Esophagus muscularis mucosa (tissue), 4 donors: ENCODE measurements at regions not wholly inside any gene's neighbourhood (a gene's known extent, or its start where the extent isn't known, plus 50 kb on each side); places are given as distances from the start of the nearest gene placed in this dataset.

Experiments used
- DNase-seq: peaks from one replicate; pipeline ENCODE4 v3.0.0-alpha.2; 2017; ENCODE audit errors: extremely low spot score
- H3K27ac ChIP-seq, 4 donors: fragments of 200-600 bp; sonication (generic); replicated peaks in 1 of 4; 1 replicate in 3 of 4; 2 replicates in 1 of 4; pipeline ENCODE4 v1.5.1; 2016 to 2019; ENCODE audit warnings: mild to moderate bottlenecking in 1 of 4
- H3K27me3 ChIP-seq, 4 donors: fragments of 200-600 bp; sonication (generic); one replicate each; pipeline versions ENCODE4 v1.5.1 to v1.6.0; 2016 to 2019
- H3K36me3 ChIP-seq, 4 donors: fragments of 200-600 bp; sonication (generic); one replicate each; pipeline ENCODE4 v1.5.1; 2016 to 2019
- H3K4me1 ChIP-seq, 4 donors: fragments of 200-600 bp; sonication (generic); one replicate each; pipeline ENCODE4 v1.5.1; 2016 to 2019
- H3K4me3 ChIP-seq, 4 donors: fragments of 200-600 bp; sonication (generic); 1 replicate in 2 of 4; 2 replicates in 2 of 4; pipeline ENCODE4 v1.5.1; 2016 to 2019; ENCODE audit warnings: mild to moderate bottlenecking in 4 of 4, moderate library complexity in 1 of 4
- H3K9me3 ChIP-seq, 4 donors: fragments of 200-600 bp; sonication (generic); 1 replicate in 3 of 4; 2 replicates in 1 of 4; pipeline ENCODE4 v1.5.1; 2016 to 2019
- EP300 ChIP-seq: sonication (generic); formaldehyde crosslinking; IDR thresholded peaks from one replicate; pipeline ENCODE4 v1.6.1; 2017; ENCODE audit warnings: antibody characterized with exemption
- POLR2A ChIP-seq: fragments of 450-650 bp; IDR thresholded peaks from one replicate; pipeline ENCODE4 v1.6.1; 2017; ENCODE audit warnings: antibody characterized with exemption, moderate library complexity, mild to moderate bottlenecking, low read depth
- POLR2AphosphoS5 ChIP-seq, 2 donors: sonication (generic); formaldehyde crosslinking; IDR thresholded peaks; one replicate each; pipeline ENCODE4 v1.6.1; 2017; ENCODE audit warnings: antibody characterized with exemption in 2 of 2
- WGBS: methylation state at CpG from one replicate; pipeline ENCODE4 v1.1.5; 2018; 5-methylcytosine and 5-hydroxymethylcytosine counted together
- intact Hi-C: fragments of 100-400 bp; cut with DNase I; formaldehyde crosslinking; loops from one replicate; pipeline ENCODE4 v1.15.1; 2023
- TF ChIP-seq, protein P1 (sequence below), 3 experiments: fragments of 200-600 bp in 2 of 3; fragments of 450-650 bp in 1 of 3; sonication (generic) in 2 of 3; IDR thresholded peaks; one replicate each; pipeline ENCODE4 v1.5.1; 2017 to 2019; ENCODE audit warnings: antibody characterized with exemption in 3 of 3, mild to moderate bottlenecking in 2 of 3, moderate library complexity in 1 of 3

DNA sequence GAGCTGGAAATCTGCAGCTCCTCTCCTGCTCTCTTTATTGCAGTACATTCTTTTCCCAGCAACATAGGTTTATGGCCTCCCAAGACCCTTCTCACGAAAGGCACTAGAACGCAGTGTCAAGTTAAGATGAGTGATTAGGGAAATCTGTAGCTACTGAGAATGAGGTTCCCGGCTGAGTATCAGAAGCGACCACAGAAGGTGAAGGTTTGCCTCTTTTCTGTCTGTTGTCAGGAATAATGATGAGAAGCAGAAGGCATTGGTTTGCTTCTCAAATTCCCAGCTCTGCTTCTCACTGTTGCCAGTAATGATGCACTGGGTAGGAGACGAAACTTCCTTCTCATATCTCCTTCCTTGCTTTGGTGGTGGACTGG is 128.4 kb downstream of the NTMT2 start:
- 54% methylated on average over 5 of the region's 5 CpGs for WGBS
- no peak for DNase-seq
- no peak overlapping the region for H3K4me3 ChIP-seq
- H3K9me3 ChIP-seq: no peaks in the 10 kb centered on the region
- no peaks in the 10 kb centered on the region for H3K4me1 ChIP-seq
- TF ChIP-seq, protein P1, sequence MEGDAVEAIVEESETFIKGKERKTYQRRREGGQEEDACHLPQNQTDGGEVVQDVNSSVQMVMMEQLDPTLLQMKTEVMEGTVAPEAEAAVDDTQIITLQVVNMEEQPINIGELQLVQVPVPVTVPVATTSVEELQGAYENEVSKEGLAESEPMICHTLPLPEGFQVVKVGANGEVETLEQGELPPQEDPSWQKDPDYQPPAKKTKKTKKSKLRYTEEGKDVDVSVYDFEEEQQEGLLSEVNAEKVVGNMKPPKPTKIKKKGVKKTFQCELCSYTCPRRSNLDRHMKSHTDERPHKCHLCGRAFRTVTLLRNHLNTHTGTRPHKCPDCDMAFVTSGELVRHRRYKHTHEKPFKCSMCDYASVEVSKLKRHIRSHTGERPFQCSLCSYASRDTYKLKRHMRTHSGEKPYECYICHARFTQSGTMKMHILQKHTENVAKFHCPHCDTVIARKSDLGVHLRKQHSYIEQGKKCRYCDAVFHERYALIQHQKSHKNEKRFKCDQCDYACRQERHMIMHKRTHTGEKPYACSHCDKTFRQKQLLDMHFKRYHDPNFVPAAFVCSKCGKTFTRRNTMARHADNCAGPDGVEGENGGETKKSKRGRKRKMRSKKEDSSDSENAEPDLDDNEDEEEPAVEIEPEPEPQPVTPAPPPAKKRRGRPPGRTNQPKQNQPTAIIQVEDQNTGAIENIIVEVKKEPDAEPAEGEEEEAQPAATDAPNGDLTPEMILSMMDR (IDR thresholded peaks at IDR 0.05): no peak
- TF ChIP-seq POLR2AphosphoS5 (IDR thresholded peaks at IDR 0.05) (no peak), POLR2A (no peak), EP300 (no peak)
- H3K36me3 ChIP-seq: no peaks in the 10 kb centered on the region
- H3K27me3 ChIP-seq: no peaks in the 10 kb centered on the region
- intact Hi-C loops: no loop called here
- H3K27ac ChIP-seq: no peak overlapping the region

DNA sequence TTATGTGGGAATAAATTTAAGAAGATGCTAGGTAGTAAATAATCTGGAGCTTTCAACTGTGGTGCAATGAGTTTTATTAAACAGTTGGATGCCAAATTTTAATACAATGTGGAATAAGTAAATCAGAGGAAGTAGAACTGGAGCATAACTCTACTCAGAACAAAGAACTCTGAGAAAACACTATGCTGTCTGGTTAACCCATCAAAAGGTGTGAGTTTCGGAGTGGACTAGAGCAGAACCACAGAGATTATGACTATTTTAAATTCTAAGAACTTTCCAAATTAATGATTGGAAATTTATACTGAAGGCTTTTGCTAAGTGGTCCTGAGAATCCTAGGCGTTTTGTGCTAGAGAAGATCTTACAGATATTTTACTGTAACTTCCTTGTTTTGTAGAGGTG is 132.2 kb downstream of the NTMT2 start:
- Histone ChIP-seq H3K4me1 (no peaks in the 10 kb centered on the region), H3K27ac (no peak overlapping the region), H3K4me3 (no peak overlapping the region), H3K9me3 (no peaks in the 10 kb centered on the region), H3K27me3 (no peaks in the 10 kb centered on the region), H3K36me3 (no peaks in the 10 kb centered on the region)
- DNase-seq: no peak
- 79% methylated on average over 2 of the region's 2 CpGs for WGBS
- TF ChIP-seq EP300 (no peak), POLR2A (no peak), POLR2AphosphoS5 (IDR thresholded peaks at IDR 0.05) (no peak)
- TF ChIP-seq, protein P1 (IDR thresholded peaks at IDR 0.05): no peak
- intact Hi-C loops: no loop called here

DNA sequence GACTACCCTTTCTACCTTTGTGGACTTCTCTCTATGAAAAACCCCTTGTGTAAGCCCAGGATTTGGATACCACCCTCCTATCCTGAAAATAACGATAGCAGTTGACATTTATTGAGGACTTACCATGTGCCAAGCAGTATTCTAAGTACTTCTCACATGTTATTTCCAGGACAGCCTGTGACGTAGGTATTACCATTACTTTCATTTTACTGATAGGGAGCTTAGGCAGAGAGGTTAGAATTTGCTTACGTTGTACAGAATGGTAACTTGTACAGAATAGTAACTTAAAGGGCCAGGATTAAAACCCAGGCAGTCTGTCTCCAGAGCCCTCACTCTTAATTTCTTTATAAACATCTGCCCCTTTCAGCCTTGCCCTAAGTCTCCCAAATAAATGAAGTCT is 138.3 kb downstream of the NTMT2 start:
- intact Hi-C loops: no loop called here
- no peak overlapping the region for H3K27ac ChIP-seq
- no peak for TF ChIP-seq POLR2A
- no peaks in the 10 kb centered on the region for H3K36me3 ChIP-seq
- WGBS: 61% methylated on average over 3 of the region's 3 CpGs
- no peaks in the 10 kb centered on the region for H3K4me1 ChIP-seq
- no peaks in the 10 kb centered on the region for H3K27me3 ChIP-seq
- H3K9me3 ChIP-seq: no peaks in the 10 kb centered on the region
- no peak for DNase-seq
- H3K4me3 ChIP-seq: no peak overlapping the region

DNA sequence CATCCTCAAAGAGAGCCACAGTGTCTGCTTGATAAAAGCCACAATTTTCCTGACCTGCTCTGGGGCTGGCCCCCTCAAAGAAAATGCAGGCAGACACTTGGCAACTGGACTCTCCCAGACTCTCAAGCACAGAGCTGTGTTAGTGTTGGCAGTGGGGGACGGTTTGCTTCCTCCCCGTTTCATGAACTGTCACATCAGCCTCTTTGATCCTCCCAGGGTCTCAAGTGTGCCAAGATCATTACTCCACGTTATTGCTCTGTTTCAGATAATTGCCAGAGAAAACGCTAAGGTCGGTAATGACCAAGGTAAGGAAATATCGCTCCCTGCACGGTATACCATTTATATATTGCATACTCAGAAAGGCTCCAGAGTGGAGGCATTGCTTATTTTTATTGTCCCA is 138.8 kb downstream of the NTMT2 start:
- no peak for TF ChIP-seq EP300
- TF ChIP-seq POLR2A: no peak
- TF ChIP-seq, protein P1 (IDR thresholded peaks at IDR 0.05): no peak
- no peak for TF ChIP-seq POLR2AphosphoS5 (IDR thresholded peaks at IDR 0.05)
- no peaks in the 10 kb centered on the region for H3K36me3 ChIP-seq
- 42% methylated on average over 7 of the region's 7 CpGs for WGBS
- H3K4me1 ChIP-seq: no peaks in the 10 kb centered on the region
- no peak overlapping the region for H3K27ac ChIP-seq
- intact Hi-C loops: no loop called here
- DNase-seq: no peak
- H3K4me3 ChIP-seq: no peak overlapping the region
- no peaks in the 10 kb centered on the region for H3K9me3 ChIP-seq
- H3K27me3 ChIP-seq: no peaks in the 10 kb centered on the region

DNA sequence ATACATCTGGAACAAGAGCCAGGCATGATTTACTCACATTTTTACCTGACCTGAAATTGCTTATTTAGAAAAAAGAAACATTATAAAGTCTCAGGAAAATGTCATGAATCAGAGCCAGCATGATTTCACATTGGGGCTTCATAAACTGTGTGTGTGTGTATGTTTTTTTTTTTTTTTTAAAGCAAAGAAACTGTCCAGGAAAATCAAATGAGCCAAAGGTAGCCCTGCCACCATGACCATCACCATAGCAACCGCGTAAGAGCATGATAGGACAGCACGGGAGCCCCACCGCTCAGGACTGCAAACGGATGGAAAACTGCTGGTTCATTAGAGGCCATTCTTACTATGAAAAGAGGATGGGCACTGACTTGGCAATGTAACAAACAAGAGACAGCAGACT is 139.2 kb downstream of the NTMT2 start:
- H3K9me3 ChIP-seq: no peaks in the 10 kb centered on the region
- no peaks in the 10 kb centered on the region for H3K36me3 ChIP-seq
- WGBS: 68% methylated on average over 5 of the region's 5 CpGs
- no peak overlapping the region for H3K27ac ChIP-seq
- no peak overlapping the region for H3K4me3 ChIP-seq
- DNase-seq: no peak
- no peak for TF ChIP-seq EP300
- TF ChIP-seq, protein P1 (IDR thresholded peaks at IDR 0.05): no peak
- intact Hi-C loops: no loop called here
- no peaks in the 10 kb centered on the region for H3K27me3 ChIP-seq
- H3K4me1 ChIP-seq: no peaks in the 10 kb centered on the region

DNA sequence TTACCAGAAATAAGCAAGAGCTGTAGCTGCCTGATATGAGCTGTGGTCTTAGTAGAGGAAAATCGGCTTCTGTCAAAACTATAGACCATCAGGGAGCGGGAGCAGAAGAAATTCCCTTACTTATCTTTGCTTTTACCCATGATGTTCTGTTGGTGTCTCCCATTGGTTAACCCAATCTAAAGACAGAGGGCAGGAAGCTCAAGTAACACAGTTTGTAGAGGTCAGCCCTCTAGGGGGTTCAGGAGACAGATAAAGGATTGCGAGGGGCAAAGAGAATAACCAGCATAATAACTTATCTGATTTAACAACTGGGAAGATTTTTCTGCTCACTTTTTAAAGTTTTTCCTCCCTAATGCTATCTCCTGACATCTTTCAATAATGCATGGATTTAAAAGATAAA is 142.4 kb downstream of the NTMT2 start:
- DNase-seq: no peak
- H3K27ac ChIP-seq: no peak overlapping the region
- no peaks in the 10 kb centered on the region for H3K27me3 ChIP-seq
- H3K4me1 ChIP-seq: no peaks in the 10 kb centered on the region
- 78% methylated on average over 3 of the region's 3 CpGs for WGBS
- no peaks in the 10 kb centered on the region for H3K9me3 ChIP-seq
- intact Hi-C loops: no loop called here
- no peak for TF ChIP-seq POLR2A
- no peak for TF ChIP-seq POLR2AphosphoS5 (IDR thresholded peaks at IDR 0.05)
- TF ChIP-seq EP300: no peak
- TF ChIP-seq, protein P1 (IDR thresholded peaks at IDR 0.05): no peak
- no peak overlapping the region for H3K4me3 ChIP-seq
- H3K36me3 ChIP-seq: no peaks in the 10 kb centered on the region
